CD4-positive, alpha-beta T cell treated with Interferon gamma for 1 hour (primary cell): ENCODE measurements at regions not wholly inside any gene's neighbourhood (a gene's known extent, or its start where the extent isn't known, plus 50 kb on each side); places are given as distances from the start of the nearest gene placed in this dataset.
"Not testable (repeated sequence)": the region's sequence is repeated elsewhere in the genome, so short reads cannot be mapped to it uniquely, and the experiment has no call there.

Experiments used
- DNase-seq: peaks from one replicate; pipeline ENCODE4 v3.0.0-alpha.2; 2020

- DNase-seq: not testable (repeated sequence)
Observed at GRCh38 chr2:181737302-181737701, 57.0 kb upstream of the NEUROD1 start.

- DNase-seq: no peak
Observed at GRCh38 chr2:181738074-181738473, 57.8 kb upstream of the NEUROD1 start.

- DNase-seq: no peak
Observed at GRCh38 chr2:181738563-181738962, 58.2 kb upstream of the NEUROD1 start.

GRCh38 chr2:181741756-181742155 is 61.4 kb upstream of the NEUROD1 start:
- DNase-seq: no peak

GRCh38 chr2:181742361-181742760 is 62.0 kb upstream of the NEUROD1 start:
- no peak for DNase-seq

- DNase-seq: no peak
Observed at GRCh38 chr2:181742922-181743722, 62.8 kb upstream of the NEUROD1 start.

GRCh38 chr2:181743723-181744031 is 63.4 kb upstream of the NEUROD1 start:
- DNase-seq: no peak

GRCh38 chr2:181745796-181746540 is 65.7 kb upstream of the NEUROD1 start:
- DNase-seq: no peak

- no peak for DNase-seq
Observed at GRCh38 chr2:181746844-181747243, 66.5 kb upstream of the NEUROD1 start.

GRCh38 chr2:181750305-181750704 is 70.0 kb upstream of the NEUROD1 start:
- no peak for DNase-seq

GRCh38 chr2:181751266-181752030 is 71.1 kb upstream of the NEUROD1 start:
- no peak for DNase-seq

- no peak for DNase-seq
Observed at GRCh38 chr2:181752301-181752700, 72.0 kb upstream of the NEUROD1 start.

GRCh38 chr2:181753686-181754085 is 73.4 kb upstream of the NEUROD1 start:
- DNase-seq: no peak

GRCh38 chr2:181754105-181754504 is 73.8 kb upstream of the NEUROD1 start:
- no peak for DNase-seq

GRCh38 chr2:181755181-181755580 is 74.9 kb upstream of the NEUROD1 start:
- DNase-seq: no peak

GRCh38 chr2:181760521-181760920 is 80.2 kb upstream of the NEUROD1 start:
- no peak for DNase-seq

- no peak for DNase-seq
Observed at GRCh38 chr2:181761175-181761574, 80.9 kb upstream of the NEUROD1 start.

GRCh38 chr2:181762000-181762399 is 81.7 kb upstream of the NEUROD1 start:
- DNase-seq: no peak

- DNase-seq: no peak
Observed at GRCh38 chr2:181762848-181763247, 82.5 kb upstream of the NEUROD1 start.

- DNase-seq: no peak
Observed at GRCh38 chr2:181763423-181763822, 83.1 kb upstream of the NEUROD1 start.

- DNase-seq: no peak
Observed at GRCh38 chr2:181764095-181764963, 84.0 kb upstream of the NEUROD1 start.

GRCh38 chr2:181766129-181766528 is 85.8 kb upstream of the NEUROD1 start:
- DNase-seq: no peak

- DNase-seq: no peak
Observed at GRCh38 chr2:181770150-181770549, 89.8 kb upstream of the NEUROD1 start.
